Fibroblast of lung (primary cell): ENCODE measurements at regions not wholly inside any gene's neighbourhood (a gene's known extent, or its start where the extent isn't known, plus 50 kb on each side); places are given as distances from the start of the nearest gene placed in this dataset.

Experiments
- DNase-seq, 2 donors: peaks; one replicate each; pipeline versions ENCODE4 v3.0.0 to v3.0.0-alpha.2; 2010; ENCODE audit warnings: low read depth in 2 of 2
- H2AFZ ChIP-seq: 2 replicates; pipeline ENCODE4 v1.5.1; 2012; ENCODE audit warnings: low read length, control low read depth, inconsistent platforms
- H3K27ac ChIP-seq: 2 replicates; pipeline ENCODE4 v1.5.1; 2011; ENCODE audit warnings: low read length, control low read depth; ENCODE audit not compliant: insufficient read depth
- H3K27me3 ChIP-seq: 2 replicates; pipeline ENCODE4 v1.5.1; 2011; ENCODE audit warnings: mild to moderate bottlenecking, low read length; ENCODE audit not compliant: control insufficient read depth, insufficient read depth
- H3K36me3 ChIP-seq: 2 replicates; pipeline ENCODE4 v1.5.1; 2011; ENCODE audit warnings: low read length; ENCODE audit not compliant: control insufficient read depth, insufficient read depth
- H3K4me1 ChIP-seq: 2 replicates; pipeline ENCODE4 v1.5.1; 2011; ENCODE audit warnings: low read length; ENCODE audit not compliant: control insufficient read depth, insufficient read depth; ENCODE audit errors: extremely low read depth
- H3K4me2 ChIP-seq: 2 replicates; pipeline ENCODE4 v1.5.1; 2011; ENCODE audit warnings: low read length, control low read depth; ENCODE audit not compliant: insufficient read depth; ENCODE audit errors: extremely low read depth
- H3K4me3 ChIP-seq, 4 experiments: fragments of 200-600 bp in 1 of 4; sonication (generic) in 1 of 4; replicated peaks in 1 of 4; 2 replicates each; pipeline ENCODE4 v1.5.1; 2011 to 2016; ENCODE audit warnings: low read length in 4 of 4, low read depth in 3 of 4, mild to moderate bottlenecking in 3 of 4, control low read depth in 2 of 4, inconsistent platforms in 1 of 4, mixed read lengths in 1 of 4; ENCODE audit not compliant: insufficient read depth in 1 of 4; ENCODE audit errors: control extremely low read depth in 1 of 4
- H3K79me2 ChIP-seq: 2 replicates; pipeline ENCODE4 v1.5.1; 2012; ENCODE audit warnings: mild to moderate bottlenecking, low read length, inconsistent platforms; ENCODE audit not compliant: control insufficient read depth, insufficient read depth
- H3K9ac ChIP-seq: 2 replicates; pipeline ENCODE4 v1.5.1; 2011; ENCODE audit warnings: mild to moderate bottlenecking, low read length, control low read depth; ENCODE audit not compliant: insufficient read depth
- H3K9me3 ChIP-seq: 2 replicates; pipeline ENCODE4 v1.5.1; 2012; ENCODE audit warnings: low read depth, low read length; ENCODE audit not compliant: control insufficient read depth, insufficient read depth
- H4K20me1 ChIP-seq: 2 replicates; pipeline ENCODE4 v1.5.1; 2011; ENCODE audit warnings: low read length; ENCODE audit not compliant: control insufficient read depth, insufficient read depth; ENCODE audit errors: extremely low read depth
- CTCF ChIP-seq, 2 donors: IDR thresholded peaks in 1 of 2; conservative IDR thresholded peaks in 1 of 2; 1 replicate in 1 of 2; 2 replicates in 1 of 2; pipeline ENCODE4 v1.5.1; 2011 to 2012; ENCODE audit warnings: low read length in 2 of 2, control low read depth in 1 of 2, inconsistent platforms in 1 of 2, low read depth in 1 of 2, mild to moderate bottlenecking in 1 of 2
- EZH2 ChIP-seq: IDR thresholded peaks from 2 replicates; pipeline ENCODE4 v1.5.1; 2012; ENCODE audit warnings: low read length, control low read depth, mild to moderate bottlenecking; ENCODE audit errors: missing control alignments

- no peaks in the 10 kb centered on the region for H4K20me1 ChIP-seq
Observed at GRCh38 chr22:25389541-25389919, 170.1 kb downstream of the CRYBB2 start.

GRCh38 chr22:25390297-25391240, 171.1 kb downstream of the CRYBB2 start:
- Histone ChIP-seq H3K4me2 (no peak overlapping the region), H3K36me3 (no peaks in the 10 kb centered on the region), H3K79me2 (peaks cover 27% of the 10 kb centered on the region), H4K20me1 (no peaks in the 10 kb centered on the region), H3K4me1 (no peaks in the 10 kb centered on the region), H3K9ac (no peak overlapping the region), H3K9me3 (no peaks in the 10 kb centered on the region), H3K27me3 (no peaks in the 10 kb centered on the region), H3K27ac (no peak overlapping the region), H2AFZ (no peak overlapping the region), H3K4me3 (no peak overlapping the region)
- TF ChIP-seq EZH2 (no peak), CTCF (conservative IDR thresholded peaks at IDR 0.05 in 1 of 2, IDR thresholded peaks at IDR 0.05 in 1 of 2; ENCODE audit: low read depth in 1 of 2, low read length in 2 of 2) (no peak)
- DNase-seq, result no peak

More at GRCh38 chr22:25389541-25389919, 170.1 kb downstream of the CRYBB2 start:
- Histone ChIP-seq H3K4me2 (no peak overlapping the region), H3K9me3 (no peaks in the 10 kb centered on the region), H2AFZ (no peak overlapping the region), H3K4me1 (no peaks in the 10 kb centered on the region), H3K36me3 (no peaks in the 10 kb centered on the region), H3K27me3 (no peaks in the 10 kb centered on the region), H3K4me3 (no peak overlapping the region), H3K27ac (no peak overlapping the region), H3K79me2 (peaks cover 25% of the 10 kb centered on the region), H3K9ac (no peak overlapping the region)
- no peak for DNase-seq
- TF ChIP-seq CTCF (conservative IDR thresholded peaks at IDR 0.05 in 1 of 2, IDR thresholded peaks at IDR 0.05 in 1 of 2; ENCODE audit: low read depth in 1 of 2, low read length in 2 of 2), result no peak
- no peak for TF ChIP-seq EZH2

GRCh38 chr22:25392584-25392983, 171.9 kb upstream of the GRK3 start:
- TF ChIP-seq EZH2, result no peak
- TF ChIP-seq CTCF (conservative IDR thresholded peaks at IDR 0.05 in 1 of 2, IDR thresholded peaks at IDR 0.05 in 1 of 2; ENCODE audit: low read depth in 1 of 2, low read length in 2 of 2), result no peak
- Histone ChIP-seq H3K4me1 (no peaks in the 10 kb centered on the region), H3K4me2 (no peak overlapping the region), H2AFZ (no peak overlapping the region), H3K27me3 (no peaks in the 10 kb centered on the region), H3K9ac (no peak overlapping the region), H3K27ac (no peak overlapping the region), H3K79me2 (peaks cover 35% of the 10 kb centered on the region), H4K20me1 (no peaks in the 10 kb centered on the region), H3K9me3 (no peaks in the 10 kb centered on the region), H3K4me3 (no peak overlapping the region), H3K36me3 (no peaks in the 10 kb centered on the region)
- DNase-seq, result no peak
